H1 (cell line): ENCODE measurements at regions not wholly inside any gene's neighbourhood (a gene's known extent, or its start where the extent isn't known, plus 50 kb on each side); places are given as distances from the start of the nearest gene placed in this dataset.

Experiments
- KDM5A ChIP-seq: fragments of 200-600 bp; IDR thresholded peaks from 2 replicates; pipeline ENCODE4 v1.7.1; 2012; ENCODE audit warnings: mild to moderate bottlenecking, low read length, inconsistent platforms, mixed read lengths
- MAFK ChIP-seq: IDR thresholded peaks from 2 replicates; pipeline ENCODE4 v1.6.1; 2012; ENCODE audit warnings: low read depth, mild to moderate bottlenecking, improper control_type of control experiment, low read length
- NRF1 ChIP-seq: IDR thresholded peaks from 2 replicates; pipeline ENCODE4 v1.6.1; 2011; ENCODE audit warnings: mild to moderate bottlenecking, low read depth, low read length, improper control_type of control experiment
- PHF8 ChIP-seq: fragments of 200-600 bp; sonication (generic); conservative IDR thresholded peaks from 2 replicates; pipeline ENCODE4 v1.7.1; 2012; ENCODE audit warnings: low read depth, mild to moderate bottlenecking, inconsistent platforms, low read length, moderate library complexity
- RBBP5 ChIP-seq: IDR thresholded peaks from 2 replicates; pipeline ENCODE4 v1.7.1; 2012; ENCODE audit warnings: low read depth, mild to moderate bottlenecking, inconsistent platforms, low read length, moderate library complexity, borderline replicate concordance
- SUZ12 ChIP-seq: fragments of 200-600 bp; sonication (generic); IDR thresholded peaks from 2 replicates; pipeline ENCODE4 v1.6.1; 2012; ENCODE audit warnings: mild to moderate bottlenecking, inconsistent platforms, low read length, moderate library complexity, mixed read lengths
- TBP ChIP-seq: IDR thresholded peaks from 2 replicates; pipeline ENCODE4 v1.6.1; 2011; ENCODE audit warnings: low read depth, low read length, improper control_type of control experiment
- TCF12 ChIP-seq: IDR thresholded peaks from 2 replicates; pipeline ENCODE4 v1.6.1; 2011; ENCODE audit warnings: low read depth, mild to moderate bottlenecking, low read length
- TF ChIP-seq, protein P1 (sequence below): fragments of 300-600 bp; sonication (generic); IDR thresholded peaks from 2 replicates; pipeline ENCODE4 v1.7.1; 2012; ENCODE audit warnings: low read length, moderate library complexity, mild to moderate bottlenecking, inconsistent platforms; ENCODE audit not compliant: insufficient replicate concordance
- TF ChIP-seq, protein P2 (sequence below), 3 experiments: IDR thresholded peaks; 1 replicate in 2 of 3; 2 replicates in 1 of 3; pipeline versions ENCODE4 v1.5.1 to v1.6.1; 2011; ENCODE audit warnings: low read length in 3 of 3, mild to moderate bottlenecking in 3 of 3, inconsistent platforms in 2 of 3, low read depth in 1 of 3, moderate library complexity in 1 of 3; ENCODE audit not compliant: insufficient read depth in 1 of 3; ENCODE audit errors: control extremely low read depth in 1 of 3

DNA sequence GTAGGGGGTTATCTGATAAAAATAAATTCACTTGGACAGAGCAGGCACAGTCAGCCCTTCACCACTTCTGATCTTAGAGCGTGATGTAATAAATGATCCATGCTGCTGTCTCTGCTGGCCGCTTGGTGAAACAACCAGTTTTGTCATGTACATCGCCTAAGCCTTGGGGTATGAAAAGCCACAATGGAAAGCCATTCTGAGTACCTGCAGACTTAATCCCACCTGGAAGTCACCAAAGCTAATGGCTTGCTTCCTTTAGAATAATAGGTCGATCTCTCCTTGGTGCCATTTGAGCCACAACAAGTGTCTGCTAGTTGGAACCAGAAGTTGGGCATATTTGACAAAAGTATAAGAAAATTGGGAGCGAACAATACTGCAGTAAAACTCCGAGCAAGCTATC lies 1649.7 kb upstream of the SPRY2 start (continued):
- TF ChIP-seq, protein P1, sequence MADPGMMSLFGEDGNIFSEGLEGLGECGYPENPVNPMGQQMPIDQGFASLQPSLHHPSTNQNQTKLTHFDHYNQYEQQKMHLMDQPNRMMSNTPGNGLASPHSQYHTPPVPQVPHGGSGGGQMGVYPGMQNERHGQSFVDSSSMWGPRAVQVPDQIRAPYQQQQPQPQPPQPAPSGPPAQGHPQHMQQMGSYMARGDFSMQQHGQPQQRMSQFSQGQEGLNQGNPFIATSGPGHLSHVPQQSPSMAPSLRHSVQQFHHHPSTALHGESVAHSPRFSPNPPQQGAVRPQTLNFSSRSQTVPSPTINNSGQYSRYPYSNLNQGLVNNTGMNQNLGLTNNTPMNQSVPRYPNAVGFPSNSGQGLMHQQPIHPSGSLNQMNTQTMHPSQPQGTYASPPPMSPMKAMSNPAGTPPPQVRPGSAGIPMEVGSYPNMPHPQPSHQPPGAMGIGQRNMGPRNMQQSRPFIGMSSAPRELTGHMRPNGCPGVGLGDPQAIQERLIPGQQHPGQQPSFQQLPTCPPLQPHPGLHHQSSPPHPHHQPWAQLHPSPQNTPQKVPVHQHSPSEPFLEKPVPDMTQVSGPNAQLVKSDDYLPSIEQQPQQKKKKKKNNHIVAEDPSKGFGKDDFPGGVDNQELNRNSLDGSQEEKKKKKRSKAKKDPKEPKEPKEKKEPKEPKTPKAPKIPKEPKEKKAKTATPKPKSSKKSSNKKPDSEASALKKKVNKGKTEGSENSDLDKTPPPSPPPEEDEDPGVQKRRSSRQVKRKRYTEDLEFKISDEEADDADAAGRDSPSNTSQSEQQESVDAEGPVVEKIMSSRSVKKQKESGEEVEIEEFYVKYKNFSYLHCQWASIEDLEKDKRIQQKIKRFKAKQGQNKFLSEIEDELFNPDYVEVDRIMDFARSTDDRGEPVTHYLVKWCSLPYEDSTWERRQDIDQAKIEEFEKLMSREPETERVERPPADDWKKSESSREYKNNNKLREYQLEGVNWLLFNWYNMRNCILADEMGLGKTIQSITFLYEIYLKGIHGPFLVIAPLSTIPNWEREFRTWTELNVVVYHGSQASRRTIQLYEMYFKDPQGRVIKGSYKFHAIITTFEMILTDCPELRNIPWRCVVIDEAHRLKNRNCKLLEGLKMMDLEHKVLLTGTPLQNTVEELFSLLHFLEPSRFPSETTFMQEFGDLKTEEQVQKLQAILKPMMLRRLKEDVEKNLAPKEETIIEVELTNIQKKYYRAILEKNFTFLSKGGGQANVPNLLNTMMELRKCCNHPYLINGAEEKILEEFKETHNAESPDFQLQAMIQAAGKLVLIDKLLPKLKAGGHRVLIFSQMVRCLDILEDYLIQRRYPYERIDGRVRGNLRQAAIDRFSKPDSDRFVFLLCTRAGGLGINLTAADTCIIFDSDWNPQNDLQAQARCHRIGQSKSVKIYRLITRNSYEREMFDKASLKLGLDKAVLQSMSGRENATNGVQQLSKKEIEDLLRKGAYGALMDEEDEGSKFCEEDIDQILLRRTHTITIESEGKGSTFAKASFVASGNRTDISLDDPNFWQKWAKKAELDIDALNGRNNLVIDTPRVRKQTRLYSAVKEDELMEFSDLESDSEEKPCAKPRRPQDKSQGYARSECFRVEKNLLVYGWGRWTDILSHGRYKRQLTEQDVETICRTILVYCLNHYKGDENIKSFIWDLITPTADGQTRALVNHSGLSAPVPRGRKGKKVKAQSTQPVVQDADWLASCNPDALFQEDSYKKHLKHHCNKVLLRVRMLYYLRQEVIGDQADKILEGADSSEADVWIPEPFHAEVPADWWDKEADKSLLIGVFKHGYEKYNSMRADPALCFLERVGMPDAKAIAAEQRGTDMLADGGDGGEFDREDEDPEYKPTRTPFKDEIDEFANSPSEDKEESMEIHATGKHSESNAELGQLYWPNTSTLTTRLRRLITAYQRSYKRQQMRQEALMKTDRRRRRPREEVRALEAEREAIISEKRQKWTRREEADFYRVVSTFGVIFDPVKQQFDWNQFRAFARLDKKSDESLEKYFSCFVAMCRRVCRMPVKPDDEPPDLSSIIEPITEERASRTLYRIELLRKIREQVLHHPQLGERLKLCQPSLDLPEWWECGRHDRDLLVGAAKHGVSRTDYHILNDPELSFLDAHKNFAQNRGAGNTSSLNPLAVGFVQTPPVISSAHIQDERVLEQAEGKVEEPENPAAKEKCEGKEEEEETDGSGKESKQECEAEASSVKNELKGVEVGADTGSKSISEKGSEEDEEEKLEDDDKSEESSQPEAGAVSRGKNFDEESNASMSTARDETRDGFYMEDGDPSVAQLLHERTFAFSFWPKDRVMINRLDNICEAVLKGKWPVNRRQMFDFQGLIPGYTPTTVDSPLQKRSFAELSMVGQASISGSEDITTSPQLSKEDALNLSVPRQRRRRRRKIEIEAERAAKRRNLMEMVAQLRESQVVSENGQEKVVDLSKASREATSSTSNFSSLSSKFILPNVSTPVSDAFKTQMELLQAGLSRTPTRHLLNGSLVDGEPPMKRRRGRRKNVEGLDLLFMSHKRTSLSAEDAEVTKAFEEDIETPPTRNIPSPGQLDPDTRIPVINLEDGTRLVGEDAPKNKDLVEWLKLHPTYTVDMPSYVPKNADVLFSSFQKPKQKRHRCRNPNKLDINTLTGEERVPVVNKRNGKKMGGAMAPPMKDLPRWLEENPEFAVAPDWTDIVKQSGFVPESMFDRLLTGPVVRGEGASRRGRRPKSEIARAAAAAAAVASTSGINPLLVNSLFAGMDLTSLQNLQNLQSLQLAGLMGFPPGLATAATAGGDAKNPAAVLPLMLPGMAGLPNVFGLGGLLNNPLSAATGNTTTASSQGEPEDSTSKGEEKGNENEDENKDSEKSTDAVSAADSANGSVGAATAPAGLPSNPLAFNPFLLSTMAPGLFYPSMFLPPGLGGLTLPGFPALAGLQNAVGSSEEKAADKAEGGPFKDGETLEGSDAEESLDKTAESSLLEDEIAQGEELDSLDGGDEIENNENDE: peak; percentile 57
- TF ChIP-seq NRF1 (no peak), KDM5A (no peak), RBBP5 (no peak), SUZ12 (no peak), TBP (no peak), MAFK (no peak), PHF8 (no peak), TCF12 (no peak)
- TF ChIP-seq, protein P2, sequence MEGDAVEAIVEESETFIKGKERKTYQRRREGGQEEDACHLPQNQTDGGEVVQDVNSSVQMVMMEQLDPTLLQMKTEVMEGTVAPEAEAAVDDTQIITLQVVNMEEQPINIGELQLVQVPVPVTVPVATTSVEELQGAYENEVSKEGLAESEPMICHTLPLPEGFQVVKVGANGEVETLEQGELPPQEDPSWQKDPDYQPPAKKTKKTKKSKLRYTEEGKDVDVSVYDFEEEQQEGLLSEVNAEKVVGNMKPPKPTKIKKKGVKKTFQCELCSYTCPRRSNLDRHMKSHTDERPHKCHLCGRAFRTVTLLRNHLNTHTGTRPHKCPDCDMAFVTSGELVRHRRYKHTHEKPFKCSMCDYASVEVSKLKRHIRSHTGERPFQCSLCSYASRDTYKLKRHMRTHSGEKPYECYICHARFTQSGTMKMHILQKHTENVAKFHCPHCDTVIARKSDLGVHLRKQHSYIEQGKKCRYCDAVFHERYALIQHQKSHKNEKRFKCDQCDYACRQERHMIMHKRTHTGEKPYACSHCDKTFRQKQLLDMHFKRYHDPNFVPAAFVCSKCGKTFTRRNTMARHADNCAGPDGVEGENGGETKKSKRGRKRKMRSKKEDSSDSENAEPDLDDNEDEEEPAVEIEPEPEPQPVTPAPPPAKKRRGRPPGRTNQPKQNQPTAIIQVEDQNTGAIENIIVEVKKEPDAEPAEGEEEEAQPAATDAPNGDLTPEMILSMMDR (IDR thresholded peaks at IDR 0.05; ENCODE audit: control extremely low read depth in 1 of 3, insufficient read depth in 1 of 3, low read depth in 1 of 3, low read length in 3 of 3): peak in 1 of 3 experiments; percentile 45; a peak in 2 of 4 replicates
